ENCODE measurements at regions not wholly inside any gene's neighbourhood (a gene's known extent, or its start where the extent isn't known, plus 50 kb on each side); places are given as distances from the start of the nearest gene placed in this dataset.
A peak's percentile ranks its signal among the peaks of the same experiment; 100 is the strongest.
"Not testable (repeated sequence)": the region's sequence is repeated elsewhere in the genome, so short reads cannot be mapped to it uniquely, and the experiment has no call there.

GRCh38 chr10:63033616-63034185, 99.4 kb upstream of the NRBF2 start:
- H3K27me3 Mint-ChIP-seq (ENCODE audit: insufficient read depth); intact Hi-C loops (cut with micrococcal nuclease); H3K27ac Mint-ChIP-seq; DNase-seq (ENCODE audit: low spot score); H3K36me3 Mint-ChIP-seq (ENCODE audit: low read depth); H3K4me1 Mint-ChIP-seq (ENCODE audit: low read depth); H3K9me3 Mint-ChIP-seq; H3K4me3 Mint-ChIP-seq: not testable (repeated sequence)

GRCh38 chr10:63030536-63030935, 102.6 kb upstream of the NRBF2 start:
- Mint-ChIP-seq H3K9me3 (no peaks in the 10 kb centered on the region), H3K36me3 (ENCODE audit: low read depth) (no peaks in the 10 kb centered on the region), H3K27me3 (ENCODE audit: insufficient read depth) (peaks cover 8% of the 10 kb centered on the region), H3K4me1 (ENCODE audit: low read depth) (no peaks in the 10 kb centered on the region), H3K4me3 (no peak overlapping the region), H3K27ac (no peak overlapping the region)
- intact Hi-C loops (cut with micrococcal nuclease) = no loop called here
- no peak for DNase-seq (ENCODE audit: low spot score)

GRCh38 chr10:63027531-63027930, 105.6 kb upstream of the NRBF2 start:
- H3K27me3 Mint-ChIP-seq (ENCODE audit: insufficient read depth) = peaks cover 4% of the 10 kb centered on the region
- no peaks in the 10 kb centered on the region for H3K9me3 Mint-ChIP-seq
- H3K4me1 Mint-ChIP-seq (ENCODE audit: low read depth) = no peaks in the 10 kb centered on the region
- H3K27ac Mint-ChIP-seq = no peak overlapping the region
- H3K36me3 Mint-ChIP-seq (ENCODE audit: low read depth) = no peaks in the 10 kb centered on the region
- DNase-seq (ENCODE audit: low spot score) = no peak
- intact Hi-C loops (cut with micrococcal nuclease) = no loop called here
- H3K4me3 Mint-ChIP-seq = no peak overlapping the region

- intact Hi-C loops (cut with micrococcal nuclease) = no loop called here
- H3K4me1 Mint-ChIP-seq (ENCODE audit: low read depth) = no peaks in the 10 kb centered on the region
- H3K4me3 Mint-ChIP-seq = no peak overlapping the region
- no peak overlapping the region for H3K27ac Mint-ChIP-seq
- H3K27me3 Mint-ChIP-seq (ENCODE audit: insufficient read depth) = peaks cover 9% of the 10 kb centered on the region
- DNase-seq (ENCODE audit: low spot score) = no peak
- no peaks in the 10 kb centered on the region for H3K36me3 Mint-ChIP-seq (ENCODE audit: low read depth)
- H3K9me3 Mint-ChIP-seq = no peaks in the 10 kb centered on the region
Observed at GRCh38 chr10:63021225-63021624, 111.9 kb upstream of the NRBF2 start.

GRCh38 chr10:63013755-63014154, 119.4 kb upstream of the NRBF2 start:
- Mint-ChIP-seq H3K9me3 (no peaks in the 10 kb centered on the region), H3K4me3 (no peak overlapping the region), H3K27me3 (ENCODE audit: insufficient read depth) (peaks cover 5% of the 10 kb centered on the region), H3K4me1 (ENCODE audit: low read depth) (no peaks in the 10 kb centered on the region), H3K36me3 (ENCODE audit: low read depth) (no peaks in the 10 kb centered on the region), H3K27ac (no peak overlapping the region)
- DNase-seq (ENCODE audit: low spot score) = no peak
- intact Hi-C loops (cut with micrococcal nuclease) = no loop called here

- Mint-ChIP-seq H3K27ac (no peak overlapping the region), H3K27me3 (ENCODE audit: insufficient read depth) (peaks cover 5% of the 10 kb centered on the region), H3K36me3 (ENCODE audit: low read depth) (no peaks in the 10 kb centered on the region), H3K4me1 (ENCODE audit: low read depth) (no peaks in the 10 kb centered on the region), H3K4me3 (no peak overlapping the region), H3K9me3 (no peaks in the 10 kb centered on the region)
- intact Hi-C loops (cut with micrococcal nuclease) = no loop called here
- no peak for DNase-seq (ENCODE audit: low spot score)
Observed at GRCh38 chr10:63012623-63013022, 120.5 kb upstream of the NRBF2 start.

GRCh38 chr10:63010203-63010602, 122.9 kb upstream of the NRBF2 start:
- Mint-ChIP-seq H3K9me3 (no peaks in the 10 kb centered on the region), H3K27me3 (ENCODE audit: insufficient read depth) (peaks cover 9% of the 10 kb centered on the region), H3K36me3 (ENCODE audit: low read depth) (no peaks in the 10 kb centered on the region), H3K4me1 (ENCODE audit: low read depth) (peaks cover 15% of the 10 kb centered on the region), H3K27ac (no peak overlapping the region), H3K4me3 (no peak overlapping the region)
- intact Hi-C loops (cut with micrococcal nuclease) = no loop called here
- DNase-seq (ENCODE audit: low spot score) = no peak

- intact Hi-C loops (cut with micrococcal nuclease) = loop anchor here (5.0 kb wide), 1 partner anchor 416 kb away; no protein-coding TSS in a partner anchor
- Mint-ChIP-seq H3K36me3 (ENCODE audit: low read depth) (no peaks in the 10 kb centered on the region), H3K4me1 (ENCODE audit: low read depth) (peaks cover 16% of the 10 kb centered on the region), H3K27ac (no peak overlapping the region), H3K9me3 (no peaks in the 10 kb centered on the region), H3K4me3 (no peak overlapping the region), H3K27me3 (ENCODE audit: insufficient read depth) (peaks cover 9% of the 10 kb centered on the region)
- DNase-seq (ENCODE audit: low spot score) = no peak
Observed at GRCh38 chr10:63008491-63008890, 124.6 kb upstream of the NRBF2 start.

- no peak for DNase-seq (ENCODE audit: low spot score)
- Mint-ChIP-seq H3K27me3 (ENCODE audit: insufficient read depth) (peaks cover 11% of the 10 kb centered on the region), H3K27ac (no peak overlapping the region), H3K4me1 (ENCODE audit: low read depth) (peaks cover 16% of the 10 kb centered on the region), H3K9me3 (no peaks in the 10 kb centered on the region), H3K36me3 (ENCODE audit: low read depth) (no peaks in the 10 kb centered on the region), H3K4me3 (no peak overlapping the region)
- intact Hi-C loops (cut with micrococcal nuclease) = loop anchor here (5.0 kb wide), 1 partner anchor 415 kb away; no protein-coding TSS in a partner anchor
Observed at GRCh38 chr10:63007112-63007511, 126.0 kb upstream of the NRBF2 start.

- H3K9me3 Mint-ChIP-seq = no peaks in the 10 kb centered on the region
- peaks cover 16% of the 10 kb centered on the region for H3K27me3 Mint-ChIP-seq (ENCODE audit: insufficient read depth)
- H3K36me3 Mint-ChIP-seq (ENCODE audit: low read depth) = no peaks in the 10 kb centered on the region
- intact Hi-C loops (cut with micrococcal nuclease) = loop anchor here (5.0 kb wide), 1 partner anchor 413 kb away; no protein-coding TSS in a partner anchor
- no peak overlapping the region for H3K27ac Mint-ChIP-seq
- no peak for DNase-seq (ENCODE audit: low spot score)
- H3K4me1 Mint-ChIP-seq (ENCODE audit: low read depth) = peaks cover 16% of the 10 kb centered on the region
- H3K4me3 Mint-ChIP-seq = no peak overlapping the region
Observed at GRCh38 chr10:63005246-63005645, 127.9 kb upstream of the NRBF2 start.

- no peak overlapping the region for H3K4me3 Mint-ChIP-seq
- H3K4me1 Mint-ChIP-seq (ENCODE audit: low read depth) = peaks cover 16% of the 10 kb centered on the region
- H3K27me3 Mint-ChIP-seq (ENCODE audit: insufficient read depth) = peaks cover 19% of the 10 kb centered on the region
- no peak for DNase-seq (ENCODE audit: low spot score)
- H3K9me3 Mint-ChIP-seq = no peaks in the 10 kb centered on the region
- intact Hi-C loops (cut with micrococcal nuclease) = no loop called here
- H3K27ac Mint-ChIP-seq = no peak overlapping the region
- H3K36me3 Mint-ChIP-seq (ENCODE audit: low read depth) = no peaks in the 10 kb centered on the region
Observed at GRCh38 chr10:63003816-63004453, 129.2 kb upstream of the NRBF2 start.

GRCh38 chr10:62996925-62997324, 136.2 kb upstream of the NRBF2 start:
- peaks cover 33% of the 10 kb centered on the region for H3K4me1 Mint-ChIP-seq (ENCODE audit: low read depth)
- peak overlapping the region; percentile 92 for H3K27ac Mint-ChIP-seq
- peaks cover 12% of the 10 kb centered on the region for H3K27me3 Mint-ChIP-seq (ENCODE audit: insufficient read depth)
- intact Hi-C loops (cut with micrococcal nuclease) = loop anchor here (5.0 kb wide), 2 partner anchors 270 to 815 kb away; no protein-coding TSS in a partner anchor
- no peaks in the 10 kb centered on the region for H3K36me3 Mint-ChIP-seq (ENCODE audit: low read depth)
- DNase-seq (ENCODE audit: low spot score) = no peak
- no peaks in the 10 kb centered on the region for H3K9me3 Mint-ChIP-seq
- H3K4me3 Mint-ChIP-seq = no peak overlapping the region

GRCh38 chr10:62996516-62996915, 136.6 kb upstream of the NRBF2 start:
- intact Hi-C loops (cut with micrococcal nuclease) = loop anchor here (5.0 kb wide), 2 partner anchors 271 to 814 kb away; no protein-coding TSS in a partner anchor
- H3K27ac Mint-ChIP-seq = peak overlapping the region; percentile 92
- H3K4me3 Mint-ChIP-seq = no peak overlapping the region
- DNase-seq (ENCODE audit: low spot score) = no peak
- H3K9me3 Mint-ChIP-seq = no peaks in the 10 kb centered on the region
- H3K27me3 Mint-ChIP-seq (ENCODE audit: insufficient read depth) = peaks cover 10% of the 10 kb centered on the region
- H3K4me1 Mint-ChIP-seq (ENCODE audit: low read depth) = peaks cover 37% of the 10 kb centered on the region
- no peaks in the 10 kb centered on the region for H3K36me3 Mint-ChIP-seq (ENCODE audit: low read depth)

Measured in activated T-helper 1 cell treated with anti-CD3 and anti-CD28 coated beads, Interleukin-12 subunit alpha, Interleukin-12 subunit beta, Interleukin-2, Interleukin-4 antibody, amounts not matched to agents 30 ng/mL and 10 ng/mL and 1 ng/mL, durations not matched to agents 14 hours and 24 hours and 36 hours (primary cell).